Spleen (tissue), 11 donors: ENCODE measurements at regions not wholly inside any gene's neighbourhood (a gene's known extent, or its start where the extent isn't known, plus 50 kb on each side); places are given as distances from the start of the nearest gene placed in this dataset.
"Not testable (repeated sequence)": the region's sequence is repeated elsewhere in the genome, so short reads cannot be mapped to it uniquely, and the experiment has no call there.

Experiments
- DNase-seq: peaks from one replicate; pipeline ENCODE4 v3.0.0-alpha.2; 2020
- H3K27ac ChIP-seq, 8 donors: fragments of 200-600 bp; sonication (generic) in 7 of 8; 1 replicate in 4 of 8; 2 replicates in 4 of 8; pipeline versions ENCODE4 v1.5.0 to v1.8.0; 2016 to 2021; ENCODE audit warnings: inconsistent platforms in 4 of 8, mild to moderate bottlenecking in 4 of 8, moderate library complexity in 1 of 8
- H3K27me3 ChIP-seq, 7 donors: fragments of 200-600 bp; sonication (generic) in 6 of 7; replicated peaks in 1 of 7; 1 replicate in 4 of 7; 2 replicates in 3 of 7; pipeline versions ENCODE4 v1.5.0 to v1.8.0; 2016 to 2021; ENCODE audit warnings: inconsistent platforms in 3 of 7, mild to moderate bottlenecking in 1 of 7
- H3K36me3 ChIP-seq, 6 donors: fragments of 200-600 bp; sonication (generic) in 5 of 6; 1 replicate in 4 of 6; 2 replicates in 2 of 6; pipeline versions ENCODE4 v1.5.0 to v1.8.0; 2016 to 2021; ENCODE audit warnings: inconsistent platforms in 2 of 6
- H3K4me1 ChIP-seq, 6 donors: fragments of 200-600 bp; sonication (generic) in 5 of 6; 1 replicate in 3 of 6; 2 replicates in 3 of 6; pipeline versions ENCODE4 v1.5.0 to v1.8.0; 2016 to 2021; ENCODE audit warnings: inconsistent platforms in 3 of 6
- H3K4me3 ChIP-seq, 8 donors: fragments of 200-600 bp; sonication (generic) in 7 of 8; 1 replicate in 4 of 8; 2 replicates in 4 of 8; pipeline versions ENCODE4 v1.5.0 to v1.8.0; 2016 to 2021; ENCODE audit warnings: inconsistent platforms in 4 of 8, mild to moderate bottlenecking in 4 of 8, moderate library complexity in 2 of 8
- H3K9me3 ChIP-seq, 8 donors: fragments of 200-600 bp; sonication (generic) in 7 of 8; 1 replicate in 4 of 8; 2 replicates in 4 of 8; pipeline versions ENCODE4 v1.5.0 to v1.8.0; 2016 to 2021; ENCODE audit warnings: inconsistent platforms in 4 of 8
- POLR2A ChIP-seq, 3 donors: fragments of 450-650 bp; IDR thresholded peaks; one replicate each; pipeline ENCODE4 v1.5.1; 2017; ENCODE audit warnings: antibody characterized with exemption in 3 of 3, mild to moderate bottlenecking in 1 of 3
- POLR2AphosphoS5 ChIP-seq, 3 donors: sonication (generic); formaldehyde crosslinking; IDR thresholded peaks; one replicate each; pipeline ENCODE4 v1.5.1; 2017; ENCODE audit warnings: antibody characterized with exemption in 3 of 3
- WGBS, 5 donors: extraction: QIAGEN DNeasy Blood & Tissue Kit in 3 of 5; methylation state at CpG; one replicate each; pipeline versions ENCODE4 v1.1.5 to v1.1.7; 2013 to 2018; 5-methylcytosine and 5-hydroxymethylcytosine counted together
- intact Hi-C: fragments of 100-400 bp; cut with DNase I; formaldehyde crosslinking; loops from one replicate; pipeline ENCODE4 v1.15.0; 2023; ENCODE audit warnings: low total_unique reads
- TF ChIP-seq, protein P1 (sequence below), 11 experiments: fragments of 200-600 bp in 7 of 11; fragments of 450-650 bp in 4 of 11; sonication (generic) in 4 of 11; IDR thresholded peaks in 8 of 11; conservative IDR thresholded peaks in 3 of 11; 1 replicate in 7 of 11; 2 replicates in 4 of 11; pipeline versions ENCODE4 v1.4.0 to v1.8.0; 2016 to 2021; ENCODE audit warnings: antibody characterized with exemption in 11 of 11, inconsistent platforms in 4 of 11, mild to moderate bottlenecking in 1 of 11
- donor health status: healthy with polysubstance abuse.
- donor health status: DM: no; HTN: no; CAD: no; lungs with moderate emphysema.
- donor health status: DM: no; HTN: no; CAD: no.
- donor health status: Bipolar disorder and iron deficiency.
- donor health status: healthy.
- donor health status: DM: no; HTN: no; CAD: no.
- donor health status: DM: yes; HTN: yes; CAD: no.

DNA sequence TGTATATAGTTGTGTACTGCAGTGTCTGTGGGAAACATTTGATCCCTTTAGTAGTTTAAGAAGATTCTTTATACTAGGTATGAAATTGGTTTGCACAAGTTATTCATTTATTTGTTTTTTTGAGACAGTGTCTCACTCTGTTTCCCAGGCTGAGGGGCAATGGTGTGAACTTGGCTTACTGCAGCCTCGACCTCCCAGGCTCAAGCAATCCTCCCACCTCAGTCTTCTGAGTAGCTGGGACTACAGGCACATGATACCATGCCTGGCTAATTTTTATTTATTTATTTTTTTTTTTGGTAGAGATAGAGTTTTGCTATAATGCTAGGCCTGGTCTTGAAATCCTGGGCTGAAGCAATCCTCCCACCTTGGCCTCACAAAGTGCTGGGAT, 209.4 kb downstream of the RASSF9 start:
- H3K4me1 ChIP-seq, result peaks cover 0 to 5% (median 0%) of the 10 kb centered on the region in 6 donors
- H3K27me3 ChIP-seq, result no peaks in the 10 kb centered on the region
- TF ChIP-seq POLR2AphosphoS5 (IDR thresholded peaks at IDR 0.05) (no peak), POLR2A (IDR thresholded peaks at IDR 0.05) (no peak)
- TF ChIP-seq, protein P1, sequence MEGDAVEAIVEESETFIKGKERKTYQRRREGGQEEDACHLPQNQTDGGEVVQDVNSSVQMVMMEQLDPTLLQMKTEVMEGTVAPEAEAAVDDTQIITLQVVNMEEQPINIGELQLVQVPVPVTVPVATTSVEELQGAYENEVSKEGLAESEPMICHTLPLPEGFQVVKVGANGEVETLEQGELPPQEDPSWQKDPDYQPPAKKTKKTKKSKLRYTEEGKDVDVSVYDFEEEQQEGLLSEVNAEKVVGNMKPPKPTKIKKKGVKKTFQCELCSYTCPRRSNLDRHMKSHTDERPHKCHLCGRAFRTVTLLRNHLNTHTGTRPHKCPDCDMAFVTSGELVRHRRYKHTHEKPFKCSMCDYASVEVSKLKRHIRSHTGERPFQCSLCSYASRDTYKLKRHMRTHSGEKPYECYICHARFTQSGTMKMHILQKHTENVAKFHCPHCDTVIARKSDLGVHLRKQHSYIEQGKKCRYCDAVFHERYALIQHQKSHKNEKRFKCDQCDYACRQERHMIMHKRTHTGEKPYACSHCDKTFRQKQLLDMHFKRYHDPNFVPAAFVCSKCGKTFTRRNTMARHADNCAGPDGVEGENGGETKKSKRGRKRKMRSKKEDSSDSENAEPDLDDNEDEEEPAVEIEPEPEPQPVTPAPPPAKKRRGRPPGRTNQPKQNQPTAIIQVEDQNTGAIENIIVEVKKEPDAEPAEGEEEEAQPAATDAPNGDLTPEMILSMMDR (IDR thresholded peaks at IDR 0.05 in 8 of 11, conservative IDR thresholded peaks at IDR 0.05 in 3 of 11), result no peak
- intact Hi-C loops, result no loop called here
- no peak for DNase-seq
- 46 to 87% (median 56%) methylated on average over 1 of the region's 1 CpG for WGBS, 5 donors
- no peak overlapping the region for H3K27ac ChIP-seq
- no peaks in the 10 kb centered on the region for H3K36me3 ChIP-seq
- H3K9me3 ChIP-seq, result peaks cover 0 to 5% (median 0%) of the 10 kb centered on the region in 8 donors
- H3K4me3 ChIP-seq, result no peak overlapping the region

DNA sequence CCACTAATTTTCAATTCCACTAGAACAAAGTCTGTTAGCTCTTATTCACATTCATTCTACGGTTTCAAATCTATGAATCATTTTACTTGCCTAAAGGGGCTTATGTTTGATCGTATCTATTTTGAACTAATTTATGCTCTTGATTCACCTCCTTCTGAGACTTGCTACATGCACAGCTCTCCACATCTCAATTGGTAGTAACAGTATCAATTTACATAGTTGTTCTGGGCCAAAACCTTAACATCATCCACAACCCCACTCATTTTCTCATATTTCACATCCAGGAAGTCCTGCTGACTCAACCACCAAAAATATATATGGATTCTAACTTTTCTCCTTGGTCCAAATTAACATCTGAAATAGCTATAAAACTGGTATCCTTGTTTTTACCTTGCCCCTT, 208.6 kb downstream of the RASSF9 start:
- intact Hi-C loops, result no loop called here
- no peak for TF ChIP-seq POLR2A (IDR thresholded peaks at IDR 0.05)
- no peak for TF ChIP-seq POLR2AphosphoS5 (IDR thresholded peaks at IDR 0.05)
- TF ChIP-seq, protein P1 (IDR thresholded peaks at IDR 0.05 in 8 of 11, conservative IDR thresholded peaks at IDR 0.05 in 3 of 11), result no peak
- no peak overlapping the region for H3K27ac ChIP-seq
- peaks cover 0 to 5% (median 0%) of the 10 kb centered on the region in 6 donors for H3K4me1 ChIP-seq
- no peaks in the 10 kb centered on the region for H3K27me3 ChIP-seq
- WGBS, 5 donors, result 85 to 96% (median 92%) methylated on average over 2 of the region's 2 CpGs
- no peak for DNase-seq
- no peaks in the 10 kb centered on the region for H3K36me3 ChIP-seq
- H3K4me3 ChIP-seq, result no peak overlapping the region
- H3K9me3 ChIP-seq, result peaks cover 0 to 5% (median 0%) of the 10 kb centered on the region in 8 donors

DNA sequence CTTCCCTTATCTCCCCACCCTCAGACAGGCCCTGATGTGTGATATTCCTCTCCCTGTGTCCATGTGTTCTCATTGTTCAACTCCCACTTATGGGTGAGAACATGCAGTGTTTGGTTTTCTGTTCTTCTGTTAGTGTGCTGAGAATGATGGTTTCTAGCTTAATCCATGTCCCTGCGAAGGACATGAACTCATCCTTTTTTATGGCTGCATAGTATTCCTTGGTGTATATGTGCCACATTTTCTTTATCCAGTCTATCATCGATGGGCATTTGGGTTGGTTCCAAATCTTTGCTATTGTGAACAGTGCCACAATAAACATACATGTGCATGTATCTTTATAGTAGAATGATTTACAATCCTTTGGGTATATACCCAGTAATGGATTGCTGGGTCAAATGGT, 207.6 kb downstream of the RASSF9 start:
- 84 to 97% (median 89%) methylated on average over 2 of the region's 2 CpGs for WGBS, 5 donors
- DNase-seq, intact Hi-C loops: not testable (repeated sequence)

DNA sequence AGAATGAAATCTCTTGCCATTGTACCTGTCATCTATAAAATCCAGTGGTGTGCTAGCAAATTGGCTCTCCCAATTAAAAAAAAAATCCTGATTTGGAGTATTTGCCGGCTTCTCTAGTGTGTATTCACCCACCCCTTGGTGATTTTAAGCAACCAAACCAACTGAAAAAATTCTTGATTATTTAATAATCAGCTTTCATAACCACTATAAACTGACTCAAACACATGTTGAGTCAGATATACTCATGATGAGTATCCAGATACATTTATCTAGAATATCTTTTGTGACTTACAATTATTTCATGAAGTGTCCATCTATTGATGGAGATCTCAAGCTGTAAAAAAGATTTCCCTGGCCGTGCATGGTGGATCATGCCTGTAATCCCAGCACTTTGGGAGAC, 205.4 kb downstream of the RASSF9 start:
- intact Hi-C loops, result no loop called here

More for the DNA sequence above, 207.6 kb downstream of the RASSF9 start:
- not testable (repeated sequence) for H3K9me3 ChIP-seq, H3K4me1 ChIP-seq, H3K27me3 ChIP-seq, H3K36me3 ChIP-seq, H3K4me3 ChIP-seq, H3K27ac ChIP-seq

More for the DNA sequence above, 205.4 kb downstream of the RASSF9 start:
- Histone ChIP-seq H3K9me3 (peaks cover 0 to 5% (median 0%) of the 10 kb centered on the region in 8 donors), H3K4me1 (peaks cover 0 to 5% (median 0%) of the 10 kb centered on the region in 6 donors), H3K36me3 (no peaks in the 10 kb centered on the region), H3K4me3 (no peak overlapping the region), H3K27ac (no peak overlapping the region), H3K27me3 (no peaks in the 10 kb centered on the region)
- 83 to 91% (median 83%) methylated on average over 2 of the region's 2 CpGs for WGBS, 5 donors
- TF ChIP-seq, protein P1 (IDR thresholded peaks at IDR 0.05 in 8 of 11, conservative IDR thresholded peaks at IDR 0.05 in 3 of 11), result no peak
- TF ChIP-seq POLR2AphosphoS5 (IDR thresholded peaks at IDR 0.05) (no peak), POLR2A (IDR thresholded peaks at IDR 0.05) (no peak)
- no peak for DNase-seq
